ENCODE measurements at regions not wholly inside any gene's neighbourhood (a gene's known extent, or its start where the extent isn't known, plus 50 kb on each side); places are given as distances from the start of the nearest gene placed in this dataset.

- DNase-seq, result no peak
Measured at GRCh38 chr13:71935166-71935840, 68.3 kb upstream of the DACH1 start.

GRCh38 chr13:71924931-71925330 lies 57.9 kb upstream of the DACH1 start:
- no peak for DNase-seq

GRCh38 chr13:71922194-71922593 lies 55.2 kb upstream of the DACH1 start:
- DNase-seq, result no peak
